ENCODE measurements at regions not wholly inside any gene's neighbourhood (a gene's known extent, or its start where the extent isn't known, plus 50 kb on each side); places are given as distances from the start of the nearest gene placed in this dataset.

- TF ChIP-seq, protein P1, sequence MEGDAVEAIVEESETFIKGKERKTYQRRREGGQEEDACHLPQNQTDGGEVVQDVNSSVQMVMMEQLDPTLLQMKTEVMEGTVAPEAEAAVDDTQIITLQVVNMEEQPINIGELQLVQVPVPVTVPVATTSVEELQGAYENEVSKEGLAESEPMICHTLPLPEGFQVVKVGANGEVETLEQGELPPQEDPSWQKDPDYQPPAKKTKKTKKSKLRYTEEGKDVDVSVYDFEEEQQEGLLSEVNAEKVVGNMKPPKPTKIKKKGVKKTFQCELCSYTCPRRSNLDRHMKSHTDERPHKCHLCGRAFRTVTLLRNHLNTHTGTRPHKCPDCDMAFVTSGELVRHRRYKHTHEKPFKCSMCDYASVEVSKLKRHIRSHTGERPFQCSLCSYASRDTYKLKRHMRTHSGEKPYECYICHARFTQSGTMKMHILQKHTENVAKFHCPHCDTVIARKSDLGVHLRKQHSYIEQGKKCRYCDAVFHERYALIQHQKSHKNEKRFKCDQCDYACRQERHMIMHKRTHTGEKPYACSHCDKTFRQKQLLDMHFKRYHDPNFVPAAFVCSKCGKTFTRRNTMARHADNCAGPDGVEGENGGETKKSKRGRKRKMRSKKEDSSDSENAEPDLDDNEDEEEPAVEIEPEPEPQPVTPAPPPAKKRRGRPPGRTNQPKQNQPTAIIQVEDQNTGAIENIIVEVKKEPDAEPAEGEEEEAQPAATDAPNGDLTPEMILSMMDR (IDR thresholded peaks at IDR 0.05; ENCODE audit: insufficient read depth, low read depth, low read length, missing control alignments): no peak
- DNase-seq (ENCODE audit: low read depth): no peak
- H3K4me3 ChIP-seq (ENCODE audit: low read length): no peak overlapping the region
These were observed 291.6 kb downstream of the MAP2K6 start for GRCh38 chr17:69706127-69706526.

DNA sequence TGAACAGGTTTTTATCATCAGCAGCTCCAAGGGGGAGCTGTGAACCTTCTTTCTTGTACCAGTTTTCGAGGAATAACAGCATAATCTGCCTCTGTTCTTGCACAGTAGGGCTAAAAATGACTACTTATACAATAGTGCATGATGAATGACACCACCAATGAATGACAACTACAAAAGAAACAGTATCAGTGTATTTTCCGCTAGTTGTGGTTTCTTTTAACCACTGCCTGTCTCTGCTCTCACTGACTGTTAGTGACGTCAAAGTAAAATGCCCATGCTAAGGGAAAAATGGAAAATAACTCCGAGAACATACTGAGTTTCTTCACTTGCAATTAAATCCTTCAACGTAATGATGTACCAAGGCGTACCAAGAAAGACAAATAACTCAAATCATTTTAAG is 294.9 kb downstream of the MAP2K6 start:
- TF ChIP-seq, protein P1 (IDR thresholded peaks at IDR 0.05; ENCODE audit: insufficient read depth, low read depth, low read length, missing control alignments): no peak
- H3K4me3 ChIP-seq (ENCODE audit: low read length): no peak overlapping the region
- no peak for DNase-seq (ENCODE audit: low read depth)

DNA sequence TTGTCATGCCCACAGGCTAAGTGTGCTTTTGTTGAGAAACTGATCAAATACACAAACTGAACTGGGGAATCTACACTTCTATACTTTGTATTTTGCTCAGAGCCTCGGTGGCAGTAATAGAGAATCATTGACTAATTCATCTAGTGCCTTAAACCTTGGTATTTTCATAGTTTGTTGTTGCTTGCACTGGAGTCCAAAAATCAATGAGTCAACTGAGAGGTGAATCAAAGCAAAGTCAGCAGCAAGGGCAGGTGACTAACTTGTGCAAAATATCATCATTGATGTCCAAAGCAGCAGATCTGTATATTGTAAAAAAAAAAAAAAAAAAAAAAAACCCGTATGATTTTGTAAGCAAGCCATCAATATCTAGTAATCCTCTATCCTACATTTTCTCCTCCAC is 296.4 kb downstream of the MAP2K6 start:
- no peak overlapping the region for H3K4me3 ChIP-seq (ENCODE audit: low read length)
- DNase-seq (ENCODE audit: low read depth): peak; percentile 72
- TF ChIP-seq, protein P1 (IDR thresholded peaks at IDR 0.05; ENCODE audit: insufficient read depth, low read depth, low read length, missing control alignments): no peak

DNA sequence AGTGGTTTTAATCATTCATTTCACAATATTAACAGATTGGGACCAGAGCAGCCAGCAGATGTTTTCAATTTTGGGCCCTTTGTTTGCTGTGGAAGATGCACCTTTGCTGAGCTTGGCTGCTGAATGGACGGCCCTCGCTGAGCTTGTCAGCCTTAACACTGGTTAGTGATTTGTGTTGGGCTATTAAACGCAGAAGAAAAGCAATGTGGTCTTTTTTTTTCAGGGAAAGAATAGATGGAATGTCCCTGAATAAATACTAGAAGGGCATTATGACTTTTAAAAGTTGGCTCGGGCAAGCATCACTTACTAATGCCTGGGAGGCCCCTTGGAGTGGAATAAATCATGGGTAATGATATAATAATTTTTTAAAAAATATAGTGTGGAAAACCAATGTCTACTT is 297.0 kb downstream of the MAP2K6 start:
- no peak for DNase-seq (ENCODE audit: low read depth)
- TF ChIP-seq, protein P1 (IDR thresholded peaks at IDR 0.05; ENCODE audit: insufficient read depth, low read depth, low read length, missing control alignments): no peak
- no peak overlapping the region for H3K4me3 ChIP-seq (ENCODE audit: low read length)

DNA sequence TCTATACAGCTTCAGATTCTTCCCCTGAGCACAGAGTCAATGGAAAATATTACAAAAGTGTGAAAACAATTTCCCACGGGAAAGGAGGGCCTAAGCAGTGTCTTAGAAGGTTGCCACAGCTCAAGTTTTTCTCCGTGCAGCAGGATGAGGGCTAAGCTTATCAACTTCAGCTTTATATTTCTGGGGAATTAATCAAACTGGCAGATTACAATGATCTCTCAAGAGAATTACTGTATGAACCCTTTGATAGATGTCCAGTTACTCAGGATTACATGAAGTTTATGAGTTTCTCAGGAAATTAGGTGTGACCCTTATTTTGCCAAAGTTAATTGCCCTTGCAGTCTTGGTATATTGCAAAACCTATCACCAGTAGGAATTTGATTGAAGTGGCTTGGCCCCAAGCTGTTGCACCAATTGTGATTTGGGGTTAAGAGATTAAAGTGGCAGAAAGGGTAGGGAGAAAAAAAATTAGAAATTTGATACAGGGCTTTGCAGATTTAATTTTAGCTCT is 298.4 kb downstream of the MAP2K6 start:
- TF ChIP-seq, protein P1 (IDR thresholded peaks at IDR 0.05; ENCODE audit: insufficient read depth, low read depth, low read length, missing control alignments): no peak
- H3K4me3 ChIP-seq (ENCODE audit: low read length): no peak overlapping the region
- DNase-seq (ENCODE audit: low read depth): no peak

- no peak for DNase-seq (ENCODE audit: low read depth)
These were observed 299.3 kb downstream of the MAP2K6 start for GRCh38 chr17:69713815-69714214.

DNA sequence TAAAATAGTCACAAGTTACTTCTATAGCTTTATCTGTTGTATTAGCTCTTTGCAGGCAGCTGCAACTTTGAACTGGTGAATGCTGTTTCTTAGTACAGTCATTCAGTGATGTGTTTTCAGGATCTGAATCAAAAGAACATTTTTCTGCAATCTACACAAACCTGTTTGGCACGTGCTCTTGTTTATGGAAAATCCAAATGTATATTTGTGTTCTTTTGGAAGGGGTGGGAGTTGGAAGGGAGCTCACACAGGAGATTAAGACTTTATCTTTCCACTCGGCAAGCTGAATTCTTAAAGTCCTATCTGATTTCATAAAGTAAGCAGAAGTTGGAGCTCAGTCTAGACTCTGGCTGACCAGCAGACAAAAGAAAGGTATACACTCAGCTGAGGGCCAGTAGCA is 300.2 kb downstream of the MAP2K6 start:
- no peak overlapping the region for H3K4me3 ChIP-seq (ENCODE audit: low read length)
- no peak for DNase-seq (ENCODE audit: low read depth)
- TF ChIP-seq, protein P1 (IDR thresholded peaks at IDR 0.05; ENCODE audit: insufficient read depth, low read depth, low read length, missing control alignments): no peak

More at GRCh38 chr17:69713815-69714214, 299.3 kb downstream of the MAP2K6 start:
- TF ChIP-seq, protein P1 (IDR thresholded peaks at IDR 0.05; ENCODE audit: insufficient read depth, low read depth, low read length, missing control alignments): no peak
- no peak overlapping the region for H3K4me3 ChIP-seq (ENCODE audit: low read length)

Measured in epithelial cell of esophagus (primary cell).